Bronchial epithelial cell (primary cell): ENCODE measurements at regions not wholly inside any gene's neighbourhood (a gene's known extent, or its start where the extent isn't known, plus 50 kb on each side); places are given as distances from the start of the nearest gene placed in this dataset.

Source experiments
- DNase-seq: peaks from one replicate; pipeline ENCODE4 v3.0.0-alpha.2; 2010; ENCODE audit warnings: low read depth
- FAIRE-seq: peaks from 2 replicates; lab custom pipeline; 2011; peaks lifted over from hg19 to GRCh38; lab: Jason Lieb, UNC
- H3K27me3 ChIP-seq: 2 replicates; pipeline ENCODE4 v1.5.1; 2011; ENCODE audit warnings: low read length; ENCODE audit not compliant: control insufficient read depth, insufficient read depth
- H3K36me3 ChIP-seq: 2 replicates; pipeline ENCODE4 v1.5.1; 2011; ENCODE audit warnings: low read length; ENCODE audit not compliant: control insufficient read depth, insufficient read depth
- H3K4me3 ChIP-seq: 2 replicates; pipeline ENCODE4 v1.5.1; 2011; ENCODE audit warnings: mild to moderate bottlenecking, low read depth, low read length, control low read depth
- CTCF ChIP-seq: IDR thresholded peaks from 2 replicates; pipeline ENCODE4 v1.5.1; 2011; ENCODE audit warnings: mild to moderate bottlenecking, moderate library complexity, low read length, control low read depth, inconsistent platforms; ENCODE audit not compliant: insufficient read depth, severe bottlenecking

DNA sequence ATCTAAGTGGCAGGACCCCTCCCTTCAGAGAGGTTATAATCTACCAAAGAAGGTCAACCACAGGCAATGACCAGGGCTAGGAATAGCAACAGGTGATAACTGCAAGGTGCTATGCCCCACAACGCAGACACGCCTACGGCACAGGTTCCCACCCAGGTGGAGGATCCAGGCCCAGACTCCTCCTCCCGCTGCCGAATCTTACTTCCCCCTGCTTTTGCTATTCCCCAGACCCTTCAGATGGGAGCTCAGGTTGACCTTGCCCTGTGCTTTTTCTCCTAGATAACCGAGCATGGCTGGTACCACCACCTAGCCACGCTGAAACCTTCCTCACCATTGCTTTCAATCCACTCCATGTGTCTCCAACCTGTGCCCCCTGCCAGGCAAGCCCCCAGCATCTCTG, 142.2 kb upstream of the IGF1R start:
- Histone ChIP-seq H3K36me3 (no peaks in the 10 kb centered on the region), H3K27me3 (peaks cover 15% of the 10 kb centered on the region), H3K4me3 (no peak overlapping the region)
- FAIRE-seq (no peak), DNase-seq (no peak)
- TF ChIP-seq CTCF = no peak

GRCh38 chr15:98506711-98507110, 141.6 kb upstream of the IGF1R start:
- no peak for TF ChIP-seq CTCF
- Histone ChIP-seq H3K36me3 (no peaks in the 10 kb centered on the region), H3K27me3 (peaks cover 12% of the 10 kb centered on the region), H3K4me3 (no peak overlapping the region)
- DNase-seq = no peak
- FAIRE-seq = no peak

DNA sequence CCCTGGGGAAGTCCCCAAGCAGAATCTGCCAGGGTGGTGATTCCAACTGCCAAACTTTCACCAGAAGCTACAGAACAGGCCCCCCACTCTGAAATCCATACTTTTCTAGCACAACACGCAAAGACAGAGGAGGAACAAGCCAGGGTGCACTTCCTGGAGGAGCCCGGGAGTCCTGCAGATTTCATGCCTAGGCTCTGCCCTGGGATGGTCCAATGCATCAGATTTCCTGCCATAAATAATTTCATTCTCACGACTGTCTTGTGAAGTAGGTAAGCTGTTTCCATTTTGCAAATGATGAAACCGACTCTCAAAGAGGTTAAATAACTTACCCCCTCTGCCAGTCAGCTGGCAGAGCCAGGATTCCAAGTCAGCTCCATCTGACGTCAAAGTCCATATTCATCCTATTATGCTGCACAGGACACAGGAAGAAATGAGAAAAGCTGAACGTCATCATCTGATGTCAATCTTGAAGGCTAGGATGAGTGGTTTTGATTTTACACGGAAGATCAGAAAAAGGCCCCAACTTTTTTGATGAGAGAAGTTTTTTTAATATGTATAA, 134.8 kb upstream of the IGF1R start:
- Histone ChIP-seq H3K27me3 (no peaks in the 10 kb centered on the region), H3K36me3 (no peaks in the 10 kb centered on the region), H3K4me3 (no peak overlapping the region)
- FAIRE-seq (no peak), DNase-seq (no peak)
- no peak for TF ChIP-seq CTCF

- H3K4me3 ChIP-seq = no peak overlapping the region
- TF ChIP-seq CTCF = no peak
- no peaks in the 10 kb centered on the region for H3K27me3 ChIP-seq
- no peaks in the 10 kb centered on the region for H3K36me3 ChIP-seq
- FAIRE-seq (no peak), DNase-seq (no peak)
These were observed 134.2 kb upstream of the IGF1R start for GRCh38 chr15:98514034-98514622.

- FAIRE-seq = no peak
- peak; percentile 71 for TF ChIP-seq CTCF
- Histone ChIP-seq H3K27me3 (no peaks in the 10 kb centered on the region), H3K4me3 (no peak overlapping the region), H3K36me3 (no peaks in the 10 kb centered on the region)
- peak; percentile 65 for DNase-seq
These were observed 129.3 kb upstream of the IGF1R start for GRCh38 chr15:98518823-98519561.
